K562 (cell line): ENCODE measurements at regions not wholly inside any gene's neighbourhood (a gene's known extent, or its start where the extent isn't known, plus 50 kb on each side); places are given as distances from the start of the nearest gene placed in this dataset.

Source experiments
- ATAC-seq: fragments of 200-7000 bp; cut with Tn5 transposase; 3 replicates; pipeline ENCODE4 v1.9.1; 2020; ENCODE audit warnings: moderate library complexity
- BruUV-seq: library from RNA; stranded (reverse); fragments of 400-500 nt; replicated peaks from 2 replicates; lab custom pipeline; 2021; lab: Mats Ljungman, UMichigan
- CTCF ChIA-PET: fragments of 300-600 bp; formaldehyde crosslinking; extraction: SDS; loops from one replicate; lab custom pipeline; 2021; ENCODE audit warnings: low intra/inter-chr PET ratio; lab: Yijun Ruan, JAX
- POLR2A ChIA-PET: fragments of 300-600, 350-650 bp; sonication (Branson Sonifier 250); formaldehyde crosslinking; extraction: SDS; loops from one replicate; lab custom pipeline; 2021; ENCODE audit warnings: antibody characterized with exemption, inconsistent platforms; lab: Yijun Ruan, JAX
- DNase-seq, 4 experiments: peaks; one replicate each; pipeline versions ENCODE4 v3.0.0 to v3.0.0-alpha.2; 2011 to 2018; ENCODE audit warnings: low spot score in 3 of 4, mixed read lengths in 3 of 4; ENCODE audit errors: extremely low read depth in 1 of 4
- FAIRE-seq: peaks from 2 replicates; lab custom pipeline; 2011; peaks lifted over from hg19 to GRCh38; lab: Jason Lieb, UNC
- H2AFZ ChIP-seq: 2 replicates; pipeline ENCODE4 v1.6.0; 2011; ENCODE audit warnings: low read depth, low read length, control low read depth, inconsistent platforms
- H3K27ac ChIP-seq: fragments of 200-600 bp; 3 replicates; pipeline ENCODE4 v1.8.0; 2011; ENCODE audit warnings: low read depth, mild to moderate bottlenecking, control low read depth, inconsistent platforms, low read length, moderate library complexity, mixed read lengths; ENCODE audit errors: extremely low read depth
- H3K27me3 ChIP-seq, 2 experiments: fragments of 300-600 bp in 1 of 2; 2 replicates in 1 of 2; 3 replicates in 1 of 2; pipeline versions ENCODE4 v1.6.0 to v1.8.0; 2011; ENCODE audit warnings: inconsistent platforms in 2 of 2, low read length in 2 of 2, mild to moderate bottlenecking in 1 of 2, mixed read lengths in 1 of 2, moderate library complexity in 1 of 2; ENCODE audit not compliant: control insufficient read depth in 2 of 2, insufficient read depth in 2 of 2
- H3K36me3 ChIP-seq: fragments of 300-600 bp; 3 replicates; pipeline ENCODE4 v1.8.0; 2011; ENCODE audit warnings: mild to moderate bottlenecking, low read length, inconsistent platforms; ENCODE audit not compliant: control insufficient read depth, insufficient read depth
- H3K4me1 ChIP-seq, 2 experiments: fragments of 200-600 bp in 1 of 2; replicated peaks in 1 of 2; 2 replicates in 1 of 2; 3 replicates in 1 of 2; pipeline versions ENCODE4 v1.5.1 to v1.8.0; 2011; ENCODE audit warnings: inconsistent platforms in 2 of 2, low read length in 2 of 2, mild to moderate bottlenecking in 1 of 2, mixed read lengths in 1 of 2, moderate library complexity in 1 of 2; ENCODE audit not compliant: control insufficient read depth in 2 of 2, insufficient read depth in 2 of 2
- H3K4me2 ChIP-seq: 2 replicates; pipeline ENCODE4 v1.6.1; 2011; ENCODE audit warnings: low read length, control low read depth, inconsistent platforms, mixed read lengths; ENCODE audit not compliant: insufficient read depth
- H3K4me3 ChIP-seq: fragments of 200-600 bp; sonication (generic), shearing (Covaris generic); 2 replicates; pipeline ENCODE4 v1.5.1; 2016; ENCODE audit warnings: control low read depth, inconsistent platforms
- H3K79me2 ChIP-seq: fragments of 200-600 bp; 3 replicates; pipeline ENCODE4 v1.8.0; 2011; ENCODE audit warnings: low read length, inconsistent platforms; ENCODE audit not compliant: control insufficient read depth, insufficient read depth
- H3K9ac ChIP-seq, 2 experiments: 2 replicates each; pipeline versions ENCODE4 v1.6.0 to v1.6.1; 2011; ENCODE audit warnings: low read depth in 2 of 2, low read length in 2 of 2, control low read depth in 1 of 2, inconsistent platforms in 1 of 2, mild to moderate bottlenecking in 1 of 2, mixed read lengths in 1 of 2; ENCODE audit not compliant: insufficient read depth in 1 of 2
- H3K9me1 ChIP-seq: one replicate; pipeline ENCODE4 v1.6.0; 2011; ENCODE audit warnings: inconsistent platforms, mild to moderate bottlenecking, low read length, moderate library complexity; ENCODE audit not compliant: control insufficient read depth, insufficient read depth
- H3K9me3 ChIP-seq: replicated peaks from 2 replicates; pipeline ENCODE4 v1.5.1; 2011; ENCODE audit warnings: low read depth, low read length, inconsistent platforms; ENCODE audit not compliant: control insufficient read depth, insufficient read depth
- H4K20me1 ChIP-seq: replicated peaks from 2 replicates; pipeline ENCODE4 v1.6.1; 2011; ENCODE audit warnings: low read length, inconsistent platforms, mixed read lengths; ENCODE audit not compliant: control insufficient read depth, insufficient read depth
- CBFA2T3 ChIP-seq: fragments of 450-650 bp; IDR thresholded peaks from 2 replicates; pipeline ENCODE4 v1.6.1; 2017
- GMEB1 ChIP-seq: fragments of 250-450 bp; sonication (Bioruptor Pico); IDR thresholded peaks from 2 replicates; pipeline ENCODE4 v1.4.0; 2020; ENCODE audit warnings: mild to moderate bottlenecking
- NCOA4 ChIP-seq: fragments of 450-650 bp; IDR thresholded peaks from 2 replicates; pipeline ENCODE4 v1.6.1; 2018; ENCODE audit warnings: mild to moderate bottlenecking; ENCODE audit not compliant: partially characterized antibody
- YY1 ChIP-seq, 3 experiments: IDR thresholded peaks; 2 replicates each; pipeline ENCODE4 v1.6.1; 2011; ENCODE audit warnings: low read length in 2 of 3, mild to moderate bottlenecking in 2 of 3, moderate library complexity in 2 of 3, borderline replicate concordance in 1 of 3, control low read depth in 1 of 3, low read depth in 1 of 3; ENCODE audit not compliant: insufficient read depth in 3 of 3, insufficient replicate concordance in 2 of 3, control insufficient read depth in 1 of 3, insufficient read length in 1 of 3; ENCODE audit errors: extremely low read depth in 1 of 3
- WGBS: fragments of 100-300 bp; shearing (Covaris generic); methylation state at CpG from one replicate; pipeline ENCODE4 v1.1.6; 2016; ENCODE audit warnings: low coverage, mixed read lengths; ENCODE audit not compliant: insufficient coverage; ENCODE audit errors: missing lambda C conversion rate; 5-methylcytosine and 5-hydroxymethylcytosine counted together
- in situ Hi-C: fragments of 300-500 bp; cut with MboI; formaldehyde crosslinking; loops from 4 replicates; pipeline ENCODE4 v1.15.0; 2018; ENCODE audit warnings: inconsistent platforms, mixed read lengths
- intact Hi-C: fragments of 100-400 bp; cut with micrococcal nuclease; formaldehyde crosslinking; loops from 2 replicates; pipeline ENCODE4 v1.14.2; 2022

- no peak overlapping the region for H3K4me3 ChIP-seq
- H2AFZ ChIP-seq: no peak overlapping the region
- FAIRE-seq (no peak), DNase-seq (no peak), ATAC-seq (no peak)
- no peaks in the 10 kb centered on the region for H3K4me1 ChIP-seq
- no peak overlapping the region for H3K27ac ChIP-seq
- ChIA-PET POLR2A (no interaction called here), CTCF (no interaction called here)
- no peaks in the 10 kb centered on the region for H3K9me1 ChIP-seq
- no TSS peak for BruUV-seq
- H4K20me1 ChIP-seq: no peaks in the 10 kb centered on the region
- in situ Hi-C loops (no loop called here), intact Hi-C loops (no loop called here)
- no peaks in the 10 kb centered on the region for H3K36me3 ChIP-seq
- no peak overlapping the region for H3K4me2 ChIP-seq
- TF ChIP-seq YY1 (IDR thresholded peaks at IDR 0.05; ENCODE audit: borderline replicate concordance in 1 of 3, control insufficient read depth in 1 of 3, extremely low read depth in 1 of 3, insufficient read depth in 3 of 3, insufficient read length in 1 of 3, insufficient replicate concordance in 2 of 3, low read depth in 1 of 3, low read length in 2 of 3) (no peak), NCOA4 (no peak), GMEB1 (CRISPR knock-in tag) (no peak), CBFA2T3 (no peak)
- peaks cover 3 to 10% of the 10 kb centered on the region in 2 experiments; a peak in 3 of 5 replicates for H3K27me3 ChIP-seq
- no peak overlapping the region for H3K9ac ChIP-seq
- H3K79me2 ChIP-seq: no peaks in the 10 kb centered on the region
- 0% methylated on average over 3 of the region's 3 CpGs for WGBS
- H3K9me3 ChIP-seq: no peaks in the 10 kb centered on the region
Measured at GRCh38 chr6:21829126-21829525, 235.6 kb downstream of the SOX4 start.
